Activated CD4-positive, alpha-beta memory T cell treated with anti-CD3 and anti-CD28 coated beads, Interleukin-2, amount 10 ng/mL, durations not matched to agents 7 days and 5 days (primary cell): ENCODE measurements at regions not wholly inside any gene's neighbourhood (a gene's known extent, or its start where the extent isn't known, plus 50 kb on each side); places are given as distances from the start of the nearest gene placed in this dataset.

ENCODE experiments used
- CTCF ChIA-PET: fragments of 350-600 bp; sonication (Branson Sonifier 250); formaldehyde crosslinking; loops from one replicate; lab custom pipeline; 2021; ENCODE audit warnings: antibody characterized with exemption, inconsistent platforms; lab: Charles Lee
- POLR2A ChIA-PET: fragments of 350-600 bp; sonication (Branson Sonifier 250); formaldehyde crosslinking; loops from one replicate; lab custom pipeline; 2021; ENCODE audit warnings: antibody characterized with exemption; lab: Charles Lee
- DNase-seq: peaks from one replicate; pipeline ENCODE4 v3.0.0-alpha.2; 2020
- H3K27ac Mint-ChIP-seq: one replicate; pipeline ENCODE4 v1.8.0; 2021; ENCODE audit warnings: mild to moderate bottlenecking, mixed read lengths
- H3K27me3 Mint-ChIP-seq: one replicate; pipeline ENCODE4 v1.8.0; 2021; ENCODE audit warnings: mixed read lengths
- H3K36me3 Mint-ChIP-seq: one replicate; pipeline ENCODE4 v1.8.0; 2021; ENCODE audit warnings: low read depth, mixed read lengths
- H3K4me1 Mint-ChIP-seq: one replicate; pipeline ENCODE4 v1.8.0; 2021; ENCODE audit warnings: mixed read lengths
- H3K4me3 Mint-ChIP-seq: one replicate; pipeline ENCODE4 v1.8.0; 2021; ENCODE audit warnings: mild to moderate bottlenecking, mixed read lengths
- H3K9me3 Mint-ChIP-seq: one replicate; pipeline ENCODE4 v1.8.0; 2021; ENCODE audit warnings: mixed read lengths

DNA sequence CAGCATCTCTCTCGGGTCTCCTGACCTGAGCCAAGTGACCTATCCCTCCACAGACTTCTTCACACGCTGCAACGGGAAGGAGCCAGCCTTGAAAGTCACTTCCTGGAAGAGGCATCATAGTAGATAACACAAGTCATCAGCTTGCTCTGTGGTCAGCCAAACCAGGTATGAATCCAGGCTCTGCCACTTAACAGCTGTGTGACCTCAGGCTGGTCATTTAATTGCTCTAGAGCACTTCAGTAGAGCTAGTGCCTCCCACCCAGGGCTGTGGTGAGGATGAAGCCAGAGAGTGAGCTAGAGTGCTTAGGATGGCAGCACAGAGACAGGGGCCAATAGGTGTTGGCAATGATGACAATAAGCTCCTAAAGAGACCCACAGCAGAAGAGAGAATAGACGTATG lies 247.7 kb upstream of the ZMIZ1 start:
- Mint-ChIP-seq H3K9me3 (no peaks in the 10 kb centered on the region), H3K4me3 (no peak overlapping the region)

DNA sequence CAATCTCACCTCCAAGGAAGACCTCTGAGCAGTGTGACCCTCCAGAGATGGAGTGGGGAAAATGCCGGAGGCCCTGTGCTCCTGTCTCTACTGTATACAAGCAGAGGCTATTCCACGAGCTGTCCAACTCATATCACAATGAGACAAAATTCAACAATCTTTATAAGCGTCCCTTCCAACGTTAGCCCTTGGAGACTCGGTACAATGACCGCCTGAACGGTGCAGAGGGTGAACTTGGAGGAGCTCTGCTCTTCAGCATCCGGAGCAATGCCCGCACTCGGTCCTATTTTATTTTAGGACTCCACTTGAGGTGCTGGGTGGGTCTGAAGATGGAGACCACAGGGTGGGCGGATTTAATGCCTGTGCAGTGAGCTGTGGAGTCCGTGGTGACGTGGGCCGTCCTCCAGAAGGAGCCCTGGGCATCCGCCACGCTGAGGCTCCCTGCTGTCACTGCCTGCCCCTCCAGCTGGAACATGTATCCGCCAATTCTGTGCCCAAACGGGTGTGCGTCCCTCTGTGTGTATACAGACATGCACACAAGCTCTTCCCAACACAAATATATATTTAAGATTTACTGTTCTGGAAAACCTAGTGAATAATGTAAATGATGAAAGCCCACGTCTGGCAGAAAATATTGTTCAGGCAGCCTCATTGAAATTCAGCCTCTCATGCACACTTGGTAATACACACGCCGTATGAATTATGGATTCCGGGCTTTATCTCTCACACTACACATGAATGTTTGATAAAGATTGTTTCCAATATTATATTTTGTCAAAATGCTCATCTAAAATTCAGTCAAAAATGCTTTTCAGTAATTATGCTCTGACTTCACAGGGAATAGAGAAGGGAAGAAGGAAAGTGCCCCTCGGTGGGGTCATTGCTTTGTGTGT lies 239.9 kb upstream of the ZMIZ1 start:
- Mint-ChIP-seq H3K4me1 (no peaks in the 10 kb centered on the region), H3K27me3 (peaks cover 8% of the 10 kb centered on the region), H3K36me3 (no peaks in the 10 kb centered on the region), H3K4me3 (no peak overlapping the region), H3K9me3 (no peaks in the 10 kb centered on the region), H3K27ac (no peak overlapping the region)
- CTCF ChIA-PET: no interaction called here
- DNase-seq: no peak
- POLR2A ChIA-PET: no interaction called here

More for the DNA sequence above, 247.7 kb upstream of the ZMIZ1 start:
- H3K27ac Mint-ChIP-seq: no peak overlapping the region
- ChIA-PET CTCF (interaction anchor here (1.0 kb wide), 1 partner anchor 377 kb away, joined by 5 read pairs; no protein-coding TSS in a partner anchor), POLR2A (no interaction called here)
- DNase-seq: no peak
- no peaks in the 10 kb centered on the region for H3K4me1 Mint-ChIP-seq
- peaks cover 3% of the 10 kb centered on the region for H3K27me3 Mint-ChIP-seq
- H3K36me3 Mint-ChIP-seq: no peaks in the 10 kb centered on the region

DNA sequence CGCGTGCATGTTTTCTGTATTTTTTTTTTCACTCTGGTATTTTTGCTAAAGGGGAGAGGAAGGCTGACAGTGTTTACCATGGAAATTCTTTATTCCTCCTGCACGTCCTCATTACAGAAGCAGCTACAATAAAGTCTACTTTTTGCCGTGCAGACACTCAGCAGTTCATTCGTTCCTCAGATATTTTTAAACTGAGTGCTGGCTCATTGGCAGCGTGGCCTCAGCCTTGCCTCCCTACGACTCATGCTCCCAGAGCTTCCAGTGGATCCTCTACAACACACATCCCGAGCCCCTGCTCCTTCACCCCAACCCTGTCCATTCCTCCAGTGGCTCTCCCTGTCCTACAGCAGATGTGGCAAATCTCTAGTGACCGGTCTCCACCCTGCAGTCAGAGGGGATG lies 239.2 kb upstream of the ZMIZ1 start:
- ChIA-PET POLR2A (no interaction called here), CTCF (no interaction called here)
- H3K9me3 Mint-ChIP-seq: no peaks in the 10 kb centered on the region
- H3K4me1 Mint-ChIP-seq: no peaks in the 10 kb centered on the region
- H3K36me3 Mint-ChIP-seq: no peaks in the 10 kb centered on the region
- peaks cover 8% of the 10 kb centered on the region for H3K27me3 Mint-ChIP-seq
- DNase-seq: no peak
- H3K4me3 Mint-ChIP-seq: no peak overlapping the region
- no peak overlapping the region for H3K27ac Mint-ChIP-seq

DNA sequence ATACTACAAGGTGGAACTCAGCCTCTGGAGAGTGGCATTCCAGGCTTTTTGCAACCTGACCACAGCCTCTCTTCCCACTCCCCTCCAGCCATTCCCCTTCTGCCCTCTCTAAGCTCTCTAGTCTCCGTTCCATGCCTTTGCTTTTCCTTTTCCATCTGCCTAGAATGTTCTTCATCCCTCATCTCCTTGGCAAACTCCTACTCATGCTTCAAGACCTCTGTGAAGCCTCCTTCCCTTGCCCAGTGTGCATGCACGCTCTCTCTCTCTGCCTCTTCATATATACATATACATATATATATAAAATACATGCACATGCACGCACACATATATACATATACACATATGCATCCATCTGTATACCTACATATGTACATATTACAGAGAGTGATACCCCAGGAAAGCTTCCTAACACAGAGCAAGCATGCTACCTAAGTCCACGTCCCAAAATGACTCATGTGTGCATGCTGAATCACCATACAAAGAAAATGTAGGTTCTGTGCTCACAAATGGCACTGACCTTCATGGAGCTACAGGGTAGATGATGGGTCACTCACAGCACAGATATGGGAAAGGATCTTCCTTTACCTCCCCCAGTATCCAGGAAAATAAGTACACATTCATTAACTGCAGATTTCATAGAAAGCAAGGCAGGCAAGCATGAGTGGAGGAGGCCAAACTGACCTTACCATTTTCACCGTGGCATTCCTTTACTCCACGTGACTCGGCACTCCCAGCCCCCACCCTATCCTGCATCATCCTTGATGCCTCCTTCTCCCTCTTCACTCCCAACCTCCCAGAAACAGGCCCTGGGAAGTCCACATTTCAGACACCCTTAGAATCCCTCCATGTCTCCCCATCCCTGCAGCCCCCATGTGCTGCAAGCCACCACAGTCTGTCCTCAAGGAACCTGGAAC lies 238.4 kb upstream of the ZMIZ1 start:
- no peaks in the 10 kb centered on the region for H3K36me3 Mint-ChIP-seq

DNA sequence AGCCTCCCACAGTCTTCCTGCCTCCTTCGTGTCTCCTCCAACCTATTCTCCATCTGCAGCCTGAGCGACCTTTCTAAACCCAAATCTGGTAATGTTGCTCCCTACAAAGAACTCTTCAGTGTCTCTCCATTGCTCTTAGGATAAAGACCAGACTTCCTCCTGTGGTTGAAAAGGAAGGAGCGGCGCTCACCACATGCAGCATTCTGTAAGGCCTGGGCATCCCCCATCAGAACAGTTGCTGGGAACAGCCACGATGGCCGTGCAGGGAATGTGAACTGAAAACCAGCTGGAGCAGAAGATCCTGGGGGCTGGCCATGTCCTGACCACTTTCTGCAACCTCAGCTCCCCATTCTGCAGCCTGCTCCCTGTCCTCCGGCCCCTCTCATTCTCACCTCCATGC lies 237.8 kb upstream of the ZMIZ1 start:
- Mint-ChIP-seq H3K9me3 (no peaks in the 10 kb centered on the region), H3K4me3 (no peak overlapping the region), H3K4me1 (no peaks in the 10 kb centered on the region), H3K27me3 (peaks cover 18% of the 10 kb centered on the region), H3K36me3 (no peaks in the 10 kb centered on the region), H3K27ac (no peak overlapping the region)
- DNase-seq: no peak
- ChIA-PET CTCF (no interaction called here), POLR2A (no interaction called here)

More for the DNA sequence above, 238.4 kb upstream of the ZMIZ1 start:
- H3K4me1 Mint-ChIP-seq: no peaks in the 10 kb centered on the region
- DNase-seq: no peak
- H3K4me3 Mint-ChIP-seq: no peak overlapping the region
- POLR2A ChIA-PET: no interaction called here
- H3K9me3 Mint-ChIP-seq: no peaks in the 10 kb centered on the region
- no peak overlapping the region for H3K27ac Mint-ChIP-seq
- CTCF ChIA-PET: no interaction called here
- H3K27me3 Mint-ChIP-seq: peaks cover 12% of the 10 kb centered on the region

DNA sequence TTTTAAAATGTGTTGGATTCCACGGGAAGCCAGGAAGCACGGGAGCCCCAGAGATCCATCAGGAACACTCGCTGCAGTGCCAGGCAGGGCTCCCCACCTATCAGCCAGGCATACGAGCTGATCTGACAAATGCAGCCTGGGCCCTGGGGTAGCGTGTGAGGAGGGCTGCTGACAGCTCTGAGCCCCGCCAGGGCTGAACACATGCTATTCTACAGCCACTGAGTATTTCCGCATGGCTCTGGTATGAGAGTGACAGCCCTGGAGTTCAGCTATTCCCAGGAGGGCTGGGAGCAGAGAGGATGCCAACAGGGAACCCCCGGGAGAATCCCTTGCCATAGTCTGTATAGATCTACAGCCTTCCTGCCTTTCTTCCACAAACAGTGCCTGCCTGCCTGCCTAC lies 237.3 kb upstream of the ZMIZ1 start:
- ChIA-PET CTCF (no interaction called here), POLR2A (no interaction called here)
- H3K4me1 Mint-ChIP-seq: no peaks in the 10 kb centered on the region
- H3K27ac Mint-ChIP-seq: no peak overlapping the region
- no peak for DNase-seq
- peaks cover 22% of the 10 kb centered on the region for H3K27me3 Mint-ChIP-seq
- no peaks in the 10 kb centered on the region for H3K36me3 Mint-ChIP-seq
- H3K9me3 Mint-ChIP-seq: no peaks in the 10 kb centered on the region
- H3K4me3 Mint-ChIP-seq: no peak overlapping the region

DNA sequence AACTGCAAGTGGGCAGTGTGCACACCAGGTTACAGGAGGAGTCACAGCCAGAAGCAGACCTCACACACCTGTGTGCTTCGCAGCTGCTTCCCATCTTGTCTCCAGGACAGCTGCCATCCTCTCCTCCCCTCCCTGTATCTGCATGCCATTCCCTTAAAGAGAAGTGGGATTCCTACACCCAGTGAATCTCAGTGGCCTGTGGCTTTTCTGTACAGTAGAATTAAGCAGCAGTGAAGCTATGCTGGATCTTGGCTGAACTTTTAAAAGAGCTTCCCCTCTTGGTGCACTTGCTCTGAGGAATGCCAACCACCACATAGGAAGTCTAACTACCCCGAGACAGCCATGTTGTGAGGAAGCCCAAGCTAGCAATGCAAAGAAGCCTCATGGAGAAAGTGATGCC lies 236.5 kb upstream of the ZMIZ1 start:
- H3K27ac Mint-ChIP-seq: no peak overlapping the region
- CTCF ChIA-PET: no interaction called here
- no peaks in the 10 kb centered on the region for H3K36me3 Mint-ChIP-seq

DNA sequence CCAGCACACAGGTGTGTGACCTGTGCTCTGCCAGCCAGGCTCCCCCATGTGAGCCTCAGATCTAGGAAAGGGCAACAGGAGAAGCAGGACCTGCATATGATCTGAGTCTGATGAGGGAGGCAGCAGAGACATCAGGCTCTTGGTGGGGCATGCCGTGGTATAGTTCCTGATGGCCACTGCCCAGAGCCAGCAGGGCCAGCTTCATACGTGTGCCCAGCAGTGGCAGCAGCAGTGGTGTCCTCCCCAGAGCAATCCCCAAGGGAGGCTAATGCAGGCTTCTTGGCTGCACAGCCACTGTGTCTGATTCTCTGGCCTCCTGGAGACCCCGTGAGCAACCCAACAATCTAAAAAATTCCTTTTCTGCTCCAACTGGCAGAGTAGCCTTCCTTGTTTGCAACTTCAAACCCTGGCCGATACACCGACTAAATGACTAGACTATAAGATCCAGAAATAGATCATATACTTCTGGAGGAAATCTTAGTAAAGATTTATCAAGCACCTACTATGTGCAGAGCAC lies 230.6 kb upstream of the ZMIZ1 start:
- no peak overlapping the region for H3K27ac Mint-ChIP-seq
- H3K27me3 Mint-ChIP-seq: peaks cover 27% of the 10 kb centered on the region
- no peaks in the 10 kb centered on the region for H3K9me3 Mint-ChIP-seq
- ChIA-PET POLR2A (no interaction called here), CTCF (no interaction called here)
- no peaks in the 10 kb centered on the region for H3K4me1 Mint-ChIP-seq
- no peak overlapping the region for H3K4me3 Mint-ChIP-seq
- no peak for DNase-seq
- no peaks in the 10 kb centered on the region for H3K36me3 Mint-ChIP-seq

More for the DNA sequence above, 236.5 kb upstream of the ZMIZ1 start:
- Mint-ChIP-seq H3K4me3 (no peak overlapping the region), H3K9me3 (no peaks in the 10 kb centered on the region), H3K27me3 (peaks cover 24% of the 10 kb centered on the region), H3K4me1 (no peaks in the 10 kb centered on the region)
- POLR2A ChIA-PET: no interaction called here
- no peak for DNase-seq

DNA sequence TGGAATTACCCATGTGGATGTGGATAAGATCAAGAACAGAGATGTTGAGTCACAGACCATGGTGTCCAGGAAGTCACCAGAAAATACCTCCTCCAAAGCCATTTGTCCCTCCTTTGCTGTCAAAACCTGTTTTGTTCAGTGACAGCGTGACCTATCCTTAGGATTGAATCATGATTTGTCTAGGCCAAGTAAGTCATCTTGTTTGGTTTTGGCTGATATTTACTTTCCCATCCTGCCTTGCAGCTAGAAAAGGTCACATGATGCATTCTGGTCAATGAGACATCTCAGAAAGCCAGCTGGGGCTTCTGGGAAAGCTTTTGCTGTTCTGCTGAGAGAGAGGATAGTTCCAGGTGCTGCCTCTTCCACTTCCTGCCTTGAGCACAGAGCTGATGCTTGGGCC lies 225.3 kb upstream of the ZMIZ1 start:
- CTCF ChIA-PET: no interaction called here
- Mint-ChIP-seq H3K36me3 (no peaks in the 10 kb centered on the region), H3K4me3 (no peak overlapping the region), H3K9me3 (no peaks in the 10 kb centered on the region), H3K4me1 (no peaks in the 10 kb centered on the region), H3K27me3 (peaks cover 9% of the 10 kb centered on the region), H3K27ac (no peak overlapping the region)
- DNase-seq: no peak
- POLR2A ChIA-PET: no interaction called here

DNA sequence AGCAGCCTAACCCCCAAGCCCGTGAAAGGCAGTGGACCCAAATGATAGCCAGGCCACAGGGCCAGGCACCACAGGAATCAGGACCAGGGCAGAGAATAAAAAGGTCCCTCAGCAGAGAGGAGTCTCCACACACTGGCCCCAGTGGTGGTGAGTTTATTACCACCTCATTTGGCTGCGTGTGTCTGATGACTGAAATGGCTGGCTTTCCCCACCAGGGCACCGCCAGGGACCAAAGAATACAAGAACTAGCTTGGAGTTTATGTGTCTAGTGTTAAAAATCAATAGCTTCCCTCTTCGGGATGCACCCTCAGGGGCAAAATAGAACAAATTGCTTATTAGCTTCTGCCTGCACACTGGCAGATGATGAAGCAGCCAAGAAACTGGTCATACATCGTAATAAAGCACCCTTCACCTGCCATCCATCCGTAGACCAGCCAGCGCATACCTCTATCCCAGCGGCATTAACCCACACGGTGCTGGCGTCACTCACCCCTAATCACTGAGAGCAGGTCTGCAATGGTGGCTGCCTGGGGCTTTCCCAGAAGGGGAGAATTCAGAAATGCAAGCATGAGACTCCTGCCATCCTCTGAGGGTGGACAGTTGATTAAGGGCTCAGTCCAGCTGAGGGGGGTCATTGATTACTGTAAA lies 223.7 kb upstream of the ZMIZ1 start:
- ChIA-PET POLR2A (no interaction called here), CTCF (interaction anchor here (0.9 kb wide), 1 partner anchor 180 kb away, joined by 4 read pairs; no protein-coding TSS in a partner anchor)
- Mint-ChIP-seq H3K27me3 (peaks cover 7% of the 10 kb centered on the region), H3K4me3 (no peak overlapping the region), H3K9me3 (no peaks in the 10 kb centered on the region), H3K27ac (no peak overlapping the region), H3K36me3 (no peaks in the 10 kb centered on the region), H3K4me1 (no peaks in the 10 kb centered on the region)
- DNase-seq: no peak

DNA sequence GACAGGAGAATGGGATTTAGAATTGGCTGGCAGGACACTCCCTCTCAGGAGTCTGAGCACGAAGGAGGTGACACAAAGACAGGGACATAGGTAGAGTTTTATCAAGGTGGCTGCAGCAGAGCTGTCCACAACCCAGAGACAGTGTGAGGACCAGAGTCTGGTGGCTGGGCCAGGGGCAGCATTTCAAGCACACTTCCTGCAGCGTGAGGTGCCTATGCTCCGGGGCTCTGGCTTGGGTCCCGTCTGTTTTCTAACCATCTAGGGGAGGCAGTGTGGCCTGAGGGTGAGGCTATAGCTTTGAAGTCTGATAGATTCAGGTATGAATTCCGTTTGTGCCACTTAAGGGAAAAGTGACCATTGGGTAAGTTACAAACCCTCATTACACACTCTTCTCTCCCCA lies 222.7 kb upstream of the ZMIZ1 start:
- CTCF ChIA-PET: no interaction called here
- POLR2A ChIA-PET: no interaction called here
- H3K9me3 Mint-ChIP-seq: no peaks in the 10 kb centered on the region
- H3K4me3 Mint-ChIP-seq: no peak overlapping the region
- no peak for DNase-seq
- H3K36me3 Mint-ChIP-seq: no peaks in the 10 kb centered on the region
- H3K4me1 Mint-ChIP-seq: no peaks in the 10 kb centered on the region
- peaks cover 7% of the 10 kb centered on the region for H3K27me3 Mint-ChIP-seq
- H3K27ac Mint-ChIP-seq: no peak overlapping the region

DNA sequence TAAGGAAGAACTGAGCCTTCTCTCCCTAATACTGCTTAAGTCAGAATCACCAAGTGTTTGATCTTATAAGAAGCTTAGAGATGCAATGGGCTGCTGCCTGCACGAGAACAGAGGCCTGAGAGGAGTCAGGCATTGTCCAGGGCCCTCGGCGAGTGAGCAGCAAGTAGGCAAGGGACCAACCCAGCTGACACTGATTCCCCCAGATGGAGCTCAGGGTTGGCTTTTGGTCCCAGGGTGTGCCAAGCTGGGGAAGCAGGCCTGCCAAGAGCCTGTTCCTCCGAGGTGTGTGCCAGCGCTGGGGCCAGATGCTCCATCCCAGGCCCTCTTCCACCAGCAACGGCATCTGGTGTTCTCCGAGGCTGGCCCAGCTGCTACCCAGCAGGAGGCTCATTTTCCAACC lies 222.0 kb upstream of the ZMIZ1 start:
- no peaks in the 10 kb centered on the region for H3K4me1 Mint-ChIP-seq
- DNase-seq: no peak

DNA sequence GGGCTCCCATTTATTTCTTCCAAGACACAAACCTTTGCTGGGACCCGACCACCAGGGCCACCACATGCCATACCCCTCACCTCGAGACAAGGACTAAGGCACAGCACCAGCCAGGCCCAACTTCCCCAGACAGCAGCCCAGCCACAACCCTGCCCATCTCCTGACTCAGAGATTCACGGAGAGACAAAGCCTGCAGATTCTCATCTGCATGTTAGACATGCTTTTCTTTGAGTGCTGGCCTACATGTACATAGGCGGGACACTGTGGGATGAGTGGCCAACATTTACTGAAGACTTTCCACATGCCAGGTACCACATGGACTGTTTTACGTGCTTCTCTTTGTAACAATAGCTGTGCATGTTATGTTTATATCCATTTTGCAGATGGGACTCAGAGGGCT lies 221.3 kb upstream of the ZMIZ1 start:
- Mint-ChIP-seq H3K4me3 (no peak overlapping the region), H3K27me3 (peaks cover 2% of the 10 kb centered on the region), H3K27ac (no peak overlapping the region), H3K4me1 (no peaks in the 10 kb centered on the region), H3K36me3 (no peaks in the 10 kb centered on the region), H3K9me3 (no peaks in the 10 kb centered on the region)
- ChIA-PET POLR2A (no interaction called here), CTCF (no interaction called here)
- DNase-seq: no peak

More for the DNA sequence above, 222.0 kb upstream of the ZMIZ1 start:
- Mint-ChIP-seq H3K27me3 (peaks cover 2% of the 10 kb centered on the region), H3K36me3 (no peaks in the 10 kb centered on the region), H3K9me3 (no peaks in the 10 kb centered on the region), H3K27ac (no peak overlapping the region), H3K4me3 (no peak overlapping the region)
- ChIA-PET CTCF (no interaction called here), POLR2A (no interaction called here)
